Ovary (tissue), 3 donors: ENCODE measurements at regions not wholly inside any gene's neighbourhood (a gene's known extent, or its start where the extent isn't known, plus 50 kb on each side); places are given as distances from the start of the nearest gene placed in this dataset.

Experiments used
- POLR2A ChIP-seq: fragments of 450-650 bp; IDR thresholded peaks from one replicate; pipeline ENCODE4 v1.6.1; 2017; ENCODE audit warnings: antibody characterized with exemption, mild to moderate bottlenecking, moderate library complexity
- TF ChIP-seq, protein P1 (sequence below), 3 donors: fragments of 450-650 bp in 2 of 3; fragments of 200-600 bp in 1 of 3; IDR thresholded peaks; one replicate each; pipeline versions ENCODE4 v1.5.1 to v1.8.0; 2016 to 2022; ENCODE audit warnings: antibody characterized with exemption in 3 of 3, mild to moderate bottlenecking in 1 of 3
- donor health status: DM: no; HTN: no; CAD: no.

DNA sequence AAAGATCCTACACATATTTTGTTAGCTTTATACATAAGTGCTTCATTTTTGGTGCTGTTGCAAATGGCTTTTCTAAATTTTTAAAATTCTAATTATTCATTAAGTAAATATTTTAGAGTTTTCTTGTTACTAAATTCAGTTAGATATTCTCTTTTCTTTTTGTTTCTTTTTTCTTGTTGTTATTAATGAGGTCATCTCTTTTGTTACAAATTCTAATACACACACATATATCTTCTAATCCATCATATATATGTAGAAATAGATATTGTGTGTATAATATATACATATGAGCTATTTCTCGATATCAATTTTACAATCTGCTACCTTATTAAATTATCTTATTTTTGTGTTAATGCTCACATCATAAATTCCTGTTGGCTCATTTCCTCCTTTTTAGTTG lies 255.9 kb downstream of the GALR1 start:
- TF ChIP-seq, protein P1, sequence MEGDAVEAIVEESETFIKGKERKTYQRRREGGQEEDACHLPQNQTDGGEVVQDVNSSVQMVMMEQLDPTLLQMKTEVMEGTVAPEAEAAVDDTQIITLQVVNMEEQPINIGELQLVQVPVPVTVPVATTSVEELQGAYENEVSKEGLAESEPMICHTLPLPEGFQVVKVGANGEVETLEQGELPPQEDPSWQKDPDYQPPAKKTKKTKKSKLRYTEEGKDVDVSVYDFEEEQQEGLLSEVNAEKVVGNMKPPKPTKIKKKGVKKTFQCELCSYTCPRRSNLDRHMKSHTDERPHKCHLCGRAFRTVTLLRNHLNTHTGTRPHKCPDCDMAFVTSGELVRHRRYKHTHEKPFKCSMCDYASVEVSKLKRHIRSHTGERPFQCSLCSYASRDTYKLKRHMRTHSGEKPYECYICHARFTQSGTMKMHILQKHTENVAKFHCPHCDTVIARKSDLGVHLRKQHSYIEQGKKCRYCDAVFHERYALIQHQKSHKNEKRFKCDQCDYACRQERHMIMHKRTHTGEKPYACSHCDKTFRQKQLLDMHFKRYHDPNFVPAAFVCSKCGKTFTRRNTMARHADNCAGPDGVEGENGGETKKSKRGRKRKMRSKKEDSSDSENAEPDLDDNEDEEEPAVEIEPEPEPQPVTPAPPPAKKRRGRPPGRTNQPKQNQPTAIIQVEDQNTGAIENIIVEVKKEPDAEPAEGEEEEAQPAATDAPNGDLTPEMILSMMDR (IDR thresholded peaks at IDR 0.05), result no peak
- no peak for TF ChIP-seq POLR2A
